Endometrium (tissue), 2 donors: ENCODE measurements at regions not wholly inside any gene's neighbourhood (a gene's known extent, or its start where the extent isn't known, plus 50 kb on each side); places are given as distances from the start of the nearest gene placed in this dataset.
"Not testable (repeated sequence)": the region's sequence is repeated elsewhere in the genome, so short reads cannot be mapped to it uniquely, and the experiment has no call there.

Experiments
- FAIRE-seq: peaks from 2 replicates; lab custom pipeline; 2012; peaks lifted over from hg19 to GRCh38; lab: Jason Lieb, UNC
- donor health status: control.
- donor health status: control.

DNA sequence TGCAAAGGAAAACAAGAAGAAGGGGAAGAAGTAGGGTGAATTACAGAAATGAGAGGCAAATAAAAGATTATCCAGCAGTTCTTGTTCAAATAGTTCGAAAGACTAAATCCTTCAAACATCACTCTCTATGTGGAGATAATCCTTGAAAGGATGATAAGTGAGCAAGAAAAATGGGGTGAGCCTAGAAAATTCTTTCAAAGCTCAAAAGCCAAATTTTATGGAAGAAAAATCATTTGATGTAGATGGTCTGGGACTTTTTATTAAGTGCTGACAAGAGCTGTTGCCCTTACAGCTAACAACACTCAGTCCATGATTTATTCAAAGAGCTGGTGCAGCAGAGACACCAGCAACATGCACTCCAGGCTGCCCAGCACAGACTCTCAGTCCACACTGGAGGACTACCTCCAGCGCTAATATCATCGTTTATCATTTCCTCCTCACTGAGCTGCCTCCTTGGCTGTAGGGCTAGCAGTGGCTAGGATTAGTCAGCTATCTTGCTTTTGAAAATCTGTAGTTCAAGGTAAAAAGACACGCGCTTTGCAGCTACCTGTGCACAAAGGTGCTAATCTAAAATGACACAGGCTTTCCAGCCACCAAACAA, 264.8 kb upstream of the KIF2A start:
- no peak for FAIRE-seq

DNA sequence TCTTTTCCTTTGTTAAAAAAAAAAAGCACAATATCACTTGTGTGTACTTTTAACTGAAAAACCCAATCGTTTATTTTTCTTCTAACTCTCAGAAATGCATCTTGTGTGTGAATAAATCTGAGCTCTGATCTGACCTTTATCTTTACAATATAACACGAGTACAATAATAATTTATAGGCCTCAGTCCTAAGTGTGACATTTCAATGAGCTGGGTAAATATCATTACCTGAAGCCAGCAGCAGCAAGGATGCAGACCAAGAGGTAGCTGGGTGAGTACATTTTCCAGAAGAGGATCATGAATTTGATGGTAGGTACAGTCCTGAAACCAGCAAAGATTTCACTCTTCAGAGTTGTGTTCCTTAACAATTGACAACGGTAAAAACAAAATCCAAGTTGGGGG, 264.0 kb upstream of the KIF2A start:
- FAIRE-seq = no peak

DNA sequence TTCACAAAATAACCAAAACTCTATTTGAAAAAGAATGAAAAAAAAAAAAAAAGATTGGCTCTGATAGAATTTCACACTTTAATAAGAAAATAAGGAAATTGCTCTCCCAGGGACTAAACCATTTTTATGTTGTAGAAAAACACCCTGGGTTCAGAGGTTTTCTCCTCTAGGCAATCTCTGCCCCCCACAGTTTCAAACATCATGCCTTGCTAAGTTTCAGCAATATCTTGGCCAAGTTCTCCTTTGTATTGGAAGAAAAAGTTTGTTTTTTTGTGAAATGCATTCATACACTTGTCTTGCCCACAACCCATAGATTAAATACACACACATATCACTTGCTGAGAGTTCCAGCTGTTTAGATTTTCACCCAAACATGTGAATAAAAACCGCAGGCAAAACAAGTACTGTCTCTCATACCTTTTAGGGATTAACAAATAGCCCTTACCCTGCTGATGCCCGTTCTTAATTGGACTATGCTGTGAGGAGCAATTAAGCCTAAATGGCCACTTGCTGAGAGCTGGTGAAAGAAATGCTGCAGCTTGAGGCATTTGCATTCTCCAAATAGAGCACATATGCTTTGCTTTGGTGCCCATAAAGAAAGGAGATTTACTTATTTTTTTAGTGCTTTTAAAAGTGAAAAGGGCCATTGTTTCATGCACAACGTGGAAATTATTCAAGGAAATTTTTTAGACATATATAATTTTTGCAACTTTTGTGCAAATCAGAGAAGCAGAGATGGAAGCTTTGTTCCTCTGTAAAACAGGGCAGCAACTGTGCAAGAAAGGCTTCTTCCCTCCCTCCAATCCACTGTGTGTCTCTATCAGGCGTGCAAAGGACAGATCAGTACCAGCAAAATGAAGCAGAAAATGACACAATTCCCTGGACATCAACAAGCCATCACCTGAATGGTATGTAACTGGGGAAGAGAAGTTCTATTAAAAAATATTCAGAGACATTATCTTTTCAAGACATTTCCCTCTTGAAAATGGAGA, 262.4 kb upstream of the KIF2A start:
- no peak for FAIRE-seq

DNA sequence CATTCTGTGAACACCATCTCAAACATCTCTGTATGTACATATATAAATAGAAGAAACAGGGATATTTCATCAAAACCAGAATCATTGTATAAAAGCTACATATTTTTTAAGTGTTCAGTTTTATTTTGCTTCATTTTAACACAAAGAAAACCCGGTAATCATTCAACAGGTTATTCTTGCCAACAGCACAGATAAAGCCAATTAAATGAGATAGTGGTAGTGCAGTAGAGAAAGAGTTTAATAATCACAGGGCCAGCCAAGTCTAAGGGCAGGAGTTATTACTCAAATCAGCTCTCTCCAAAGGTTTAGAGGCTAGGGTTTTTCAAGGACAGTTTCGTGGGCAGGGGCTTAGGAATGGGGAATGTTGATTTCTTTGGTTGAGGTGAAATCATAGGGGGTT, 261.0 kb upstream of the KIF2A start:
- FAIRE-seq = no peak

DNA sequence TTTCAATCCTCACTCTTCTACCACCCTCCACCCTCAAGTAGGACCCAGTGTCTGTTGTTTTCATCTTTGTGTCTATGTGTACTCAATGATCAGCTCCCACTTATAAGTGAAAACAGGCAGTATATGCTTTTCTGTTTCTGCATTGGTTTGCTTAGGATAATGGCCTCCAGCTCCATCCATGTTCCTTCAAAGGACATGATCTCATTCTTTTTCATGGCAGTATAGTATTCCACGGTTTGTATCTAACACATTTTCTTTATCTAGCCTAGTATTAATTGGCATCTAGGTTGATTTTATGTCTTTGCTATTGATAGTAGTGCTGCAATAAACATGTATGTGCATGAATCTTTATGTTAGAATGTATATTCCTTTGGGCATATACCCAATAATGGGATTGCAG, 259.8 kb upstream of the KIF2A start:
- FAIRE-seq = no peak

DNA sequence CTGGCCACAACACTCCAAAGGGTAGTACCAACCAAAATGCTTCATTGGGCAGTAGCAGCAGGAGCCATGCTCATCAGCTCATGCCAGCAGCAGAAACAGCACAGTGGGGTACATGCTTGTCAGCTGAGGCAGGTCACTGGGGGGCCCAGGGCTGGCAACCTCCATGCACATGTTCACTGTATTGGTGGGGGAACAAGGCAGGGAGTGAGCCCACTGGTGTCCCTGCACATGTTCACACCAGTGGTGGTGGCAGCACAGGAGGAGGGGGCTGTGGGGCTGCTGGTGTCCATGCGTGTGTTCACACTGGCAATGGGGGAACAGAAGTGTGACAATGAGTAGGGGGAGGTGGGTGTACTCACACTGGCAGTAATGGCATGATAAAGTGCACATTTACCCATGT, 254.3 kb upstream of the KIF2A start:
- no peak for FAIRE-seq

DNA sequence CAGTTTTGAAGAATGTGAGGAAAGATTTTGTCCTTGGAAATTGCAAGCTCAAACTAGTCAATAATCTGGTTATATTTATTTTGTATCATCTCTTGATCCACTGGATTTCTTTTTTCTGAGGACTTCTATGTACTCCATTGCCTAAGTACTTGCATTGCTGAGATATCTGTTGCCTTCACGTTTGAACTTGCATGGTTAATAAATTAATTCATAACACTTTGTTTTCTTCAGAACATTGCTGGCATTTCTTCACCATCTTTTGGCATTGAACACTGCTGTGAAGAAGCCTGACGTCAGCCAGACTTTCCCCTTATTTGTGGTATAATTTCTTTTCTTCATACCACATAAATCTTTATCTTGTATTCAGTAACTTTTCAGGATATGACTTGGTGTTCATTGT, 246.0 kb upstream of the KIF2A start:
- no peak for FAIRE-seq

DNA sequence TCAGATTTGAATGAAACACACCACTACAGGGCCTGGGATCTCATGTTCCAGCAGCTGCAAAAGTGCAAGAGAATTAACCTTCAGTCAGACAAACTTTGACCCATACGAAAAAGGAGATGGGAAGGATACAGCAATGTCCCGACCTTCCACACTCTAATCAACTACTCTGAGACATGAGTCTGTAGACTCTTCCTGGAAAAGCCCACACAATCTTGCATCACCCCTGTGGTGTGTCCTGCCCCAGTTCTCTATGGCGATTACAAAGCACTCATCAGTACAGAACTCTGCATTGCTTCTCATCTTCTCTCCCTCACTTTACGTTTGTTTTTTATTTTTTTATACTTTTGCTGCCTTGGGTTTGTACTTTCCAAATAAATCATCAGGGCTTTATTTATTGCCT, 241.0 kb upstream of the KIF2A start:
- no peak for FAIRE-seq

DNA sequence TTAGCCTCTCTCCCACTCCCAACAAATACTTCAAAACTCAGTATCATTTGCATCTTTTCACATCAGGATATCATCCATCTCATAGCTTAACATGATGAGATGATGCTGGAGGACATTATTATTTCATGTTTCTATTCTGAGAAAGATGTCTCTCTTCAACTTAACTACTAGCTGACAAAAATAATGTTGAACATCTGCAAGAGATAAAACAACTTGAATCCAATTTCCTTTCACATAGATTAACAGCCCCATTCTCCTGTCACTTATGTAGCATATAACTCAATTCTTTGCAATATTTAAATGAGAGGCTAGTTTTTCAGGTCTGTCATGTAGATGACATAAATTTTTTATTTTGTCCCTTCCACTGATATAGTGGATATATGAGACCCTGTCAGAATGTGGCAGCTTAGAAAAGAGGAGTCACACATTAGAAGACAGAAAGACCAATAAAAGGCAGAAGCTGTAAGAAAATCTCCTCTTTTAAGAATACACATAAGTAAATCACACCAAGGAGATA, 239.2 kb upstream of the KIF2A start:
- no peak for FAIRE-seq

DNA sequence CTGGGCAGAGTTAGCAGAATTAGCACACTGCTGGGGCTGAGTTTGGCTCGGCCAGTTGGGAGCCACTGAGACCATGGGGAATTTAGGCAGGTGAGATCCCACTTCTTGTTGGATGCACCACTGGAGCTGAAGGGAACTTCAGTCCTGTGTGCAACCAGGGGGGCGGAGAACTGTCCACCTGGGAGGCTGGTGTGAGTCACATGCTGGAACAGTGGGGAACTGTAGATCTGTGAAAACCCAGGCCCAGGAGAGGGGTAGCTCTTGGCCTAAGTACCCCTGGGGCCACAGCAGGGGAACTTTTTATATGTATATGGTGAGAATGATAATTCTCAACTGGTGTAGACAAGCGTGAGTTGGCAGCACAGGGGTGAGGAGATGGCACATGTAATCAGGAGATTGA, 237.5 kb upstream of the KIF2A start:
- FAIRE-seq = no peak

DNA sequence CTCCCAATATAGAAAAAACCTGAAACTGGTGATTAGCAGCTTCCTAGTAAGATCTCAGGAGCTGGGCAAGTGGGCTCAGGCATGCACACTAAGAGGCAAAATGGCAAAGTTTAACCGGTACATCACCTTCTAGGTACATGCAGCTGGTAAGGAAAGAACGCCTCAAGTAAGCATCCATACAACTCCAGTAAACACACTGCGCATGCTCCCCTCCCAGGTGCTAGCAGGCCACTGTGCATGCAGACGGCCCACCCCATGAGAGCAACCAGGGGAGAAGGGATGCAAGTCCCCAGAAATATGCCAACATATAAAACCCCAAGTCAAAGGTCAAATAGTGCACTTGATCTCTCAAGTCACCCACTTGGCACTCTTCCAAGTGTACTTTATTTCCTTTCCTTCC, 228.6 kb upstream of the KIF2A start:
- no peak for FAIRE-seq

DNA sequence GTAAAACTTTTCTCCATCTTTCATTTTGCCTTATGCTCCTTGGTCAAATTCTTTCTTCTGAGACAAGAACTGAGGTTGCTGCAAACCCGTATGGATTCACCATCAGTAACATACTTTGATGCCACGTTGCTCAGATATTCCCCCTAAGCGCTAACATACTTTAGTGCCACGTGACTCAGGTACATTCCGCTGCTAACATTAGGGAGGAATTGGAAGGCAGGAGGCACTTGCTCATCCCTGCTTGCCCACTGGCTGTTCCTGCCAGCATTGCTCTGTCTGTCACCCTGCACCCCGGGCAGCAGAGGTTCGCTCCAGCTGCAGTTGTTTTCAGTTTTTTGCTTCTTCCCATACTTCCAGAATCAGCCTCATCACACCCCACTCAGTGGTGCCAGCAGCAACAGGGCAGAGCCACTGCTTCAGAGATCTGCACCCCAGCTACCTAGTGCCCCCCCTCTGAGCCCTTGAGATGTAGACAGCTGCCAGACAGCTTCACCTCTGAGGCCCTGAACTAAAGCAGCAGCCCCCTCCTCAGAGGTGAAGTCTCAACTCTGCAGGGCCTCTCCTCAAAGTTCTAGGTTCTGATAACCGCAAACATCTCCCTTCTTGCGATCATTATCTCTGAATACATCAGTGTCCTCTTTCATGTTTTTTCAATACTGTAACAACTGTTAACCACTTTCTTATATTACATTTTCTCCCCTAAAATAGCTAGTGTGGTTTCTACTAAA, 228.0 kb upstream of the KIF2A start:
- no peak for FAIRE-seq

DNA sequence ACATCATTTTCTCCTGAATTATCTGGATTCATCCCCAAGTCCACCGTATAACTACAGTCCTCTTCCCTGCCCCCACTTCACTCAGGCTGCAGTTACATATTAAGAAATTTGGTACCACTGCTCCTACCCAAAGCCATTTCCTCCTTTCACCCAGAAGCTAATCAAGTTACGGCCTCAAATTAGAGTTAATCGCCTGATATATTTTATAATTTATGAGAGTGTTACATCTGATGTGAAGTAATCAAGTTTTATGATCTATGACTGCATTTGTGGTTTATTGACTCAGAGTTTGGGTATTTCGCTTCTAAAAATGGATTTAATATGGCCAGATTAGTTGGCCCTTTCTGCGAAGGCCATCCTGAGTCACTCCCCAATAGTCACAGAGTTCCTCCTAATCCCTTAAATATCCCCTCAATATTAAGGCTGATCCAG, 223.6 kb upstream of the KIF2A start:
- FAIRE-seq = no peak

DNA sequence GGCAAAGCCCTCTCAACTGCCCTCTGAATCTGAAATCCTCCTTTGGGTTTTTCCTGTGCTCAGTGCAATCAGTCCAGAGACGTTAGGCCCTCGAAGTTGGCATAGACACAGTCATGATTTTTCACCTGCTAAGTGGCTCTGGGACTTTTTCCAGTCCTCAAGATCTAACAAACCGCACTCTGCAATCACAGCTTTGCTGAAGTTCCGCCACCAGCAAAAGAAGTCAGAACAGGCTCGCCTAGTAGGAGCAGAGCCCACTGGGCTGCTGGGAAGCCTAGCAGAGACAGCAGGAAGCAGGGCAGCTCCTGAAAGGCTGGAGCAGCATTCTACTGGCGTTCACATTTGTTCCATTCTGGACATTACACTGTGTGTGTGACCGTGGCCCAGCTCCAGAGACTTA, 222.8 kb upstream of the KIF2A start:
- FAIRE-seq = no peak

DNA sequence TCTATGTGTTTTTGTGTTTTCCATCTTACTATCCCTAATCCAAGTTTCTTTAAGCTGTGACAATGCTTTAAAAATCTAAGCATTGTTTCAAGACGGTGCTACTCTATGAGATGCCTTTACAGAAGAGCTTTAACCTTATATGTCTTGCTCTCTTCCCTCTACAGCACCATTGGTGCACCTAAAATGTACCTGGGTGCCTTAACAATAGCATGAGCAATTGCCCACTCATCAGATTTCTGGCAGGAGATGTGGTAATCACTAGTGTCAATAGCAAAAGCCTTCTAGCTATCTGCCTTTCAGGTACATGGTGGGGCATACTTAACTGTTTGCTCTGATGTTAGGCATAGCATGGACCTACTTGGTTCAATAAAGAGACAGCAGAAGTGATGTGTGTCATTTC, 222.3 kb upstream of the KIF2A start:
- FAIRE-seq = no peak

DNA sequence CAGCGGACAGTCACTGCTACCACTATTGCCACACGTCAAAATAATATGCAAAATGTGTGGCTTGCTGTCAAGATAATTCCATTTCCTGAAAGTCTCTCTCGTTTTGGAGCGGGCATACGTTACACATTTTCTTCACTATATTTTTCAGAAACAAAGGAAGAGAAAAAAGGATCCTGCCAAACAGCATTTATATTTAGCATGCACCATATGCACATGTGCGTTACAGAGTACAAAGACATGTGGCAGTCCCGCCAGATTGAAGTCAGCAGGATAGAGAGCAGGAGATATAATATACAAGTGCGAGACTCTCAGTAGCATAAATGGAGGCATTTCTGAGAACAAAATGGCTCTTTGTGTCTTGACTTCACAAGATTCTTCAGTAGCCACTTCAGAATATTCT, 221.6 kb upstream of the KIF2A start:
- FAIRE-seq = no peak

DNA sequence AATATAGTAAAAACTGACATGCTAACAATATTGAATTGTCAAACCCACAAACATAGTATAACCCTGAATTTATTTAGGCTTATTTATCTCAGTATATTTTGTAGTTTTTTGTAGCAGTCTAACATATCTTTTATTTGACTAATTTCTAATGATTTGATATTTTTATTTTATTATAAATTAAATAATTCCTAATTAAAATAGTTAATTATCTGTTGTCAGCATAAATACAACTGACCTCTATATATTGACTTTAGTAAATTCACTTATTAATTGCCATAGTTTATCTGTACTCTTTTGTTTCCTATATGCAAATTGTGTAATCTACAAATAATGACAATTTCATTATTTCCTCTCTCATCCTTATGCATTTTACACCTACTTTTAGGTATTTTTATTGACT, 215.1 kb upstream of the KIF2A start:
- FAIRE-seq = no peak

DNA sequence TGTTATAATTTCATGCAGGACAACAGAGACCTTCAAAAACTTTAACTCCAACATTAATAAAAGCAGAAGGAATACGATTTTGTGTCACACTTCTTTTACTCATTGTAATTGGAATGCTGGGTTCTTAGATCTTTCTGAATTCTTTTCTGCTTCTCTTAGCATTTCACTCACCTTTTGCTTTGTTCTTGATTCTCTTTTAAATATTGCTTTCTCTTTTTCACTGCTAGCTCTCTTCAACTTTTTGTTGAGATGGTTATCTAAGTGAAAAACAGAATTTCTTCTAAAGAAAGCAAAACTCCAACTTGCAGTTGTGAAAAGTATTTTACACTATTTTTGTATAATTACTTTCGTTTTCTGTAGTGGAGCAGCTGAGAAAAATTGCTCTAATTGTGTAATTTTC, 212.6 kb upstream of the KIF2A start:
- FAIRE-seq = no peak

DNA sequence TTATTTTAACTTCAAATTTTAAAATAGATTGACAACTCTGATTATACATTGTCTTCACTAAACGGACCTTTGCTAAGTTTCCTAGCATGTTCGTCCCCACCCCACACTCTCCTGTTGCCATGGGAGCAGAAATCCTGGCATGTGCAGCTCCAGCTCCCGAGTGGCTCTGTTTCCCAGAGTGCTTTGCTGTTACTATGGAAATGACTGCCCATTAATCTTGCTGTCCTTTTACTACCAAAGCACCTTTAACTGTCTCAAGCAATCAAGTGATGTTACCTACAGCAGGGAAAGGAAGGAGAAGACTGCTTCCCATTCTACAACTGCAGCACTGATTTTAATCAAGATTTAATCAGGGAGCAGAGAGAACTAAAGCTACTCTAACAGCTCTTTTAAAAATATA, 212.0 kb upstream of the KIF2A start:
- no peak for FAIRE-seq

DNA sequence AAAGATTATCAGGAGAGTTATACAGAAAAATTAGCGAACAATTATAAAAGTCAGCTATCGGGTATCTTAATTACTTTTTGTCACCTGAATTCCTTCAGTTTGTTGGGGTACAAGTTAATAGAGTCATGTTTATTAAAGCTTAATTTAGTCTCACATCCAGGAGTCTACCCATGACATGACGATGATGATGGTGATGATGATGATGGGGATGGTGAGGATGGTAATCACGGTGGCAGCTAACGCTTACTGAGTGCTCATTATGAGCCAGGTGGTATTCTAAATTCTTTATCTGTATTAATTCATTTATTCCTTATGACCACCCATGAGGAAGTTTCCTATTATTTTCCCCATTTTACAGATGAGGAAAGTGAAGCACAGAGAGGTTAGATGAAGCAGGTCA, 208.6 kb upstream of the KIF2A start:
- FAIRE-seq = no peak

DNA sequence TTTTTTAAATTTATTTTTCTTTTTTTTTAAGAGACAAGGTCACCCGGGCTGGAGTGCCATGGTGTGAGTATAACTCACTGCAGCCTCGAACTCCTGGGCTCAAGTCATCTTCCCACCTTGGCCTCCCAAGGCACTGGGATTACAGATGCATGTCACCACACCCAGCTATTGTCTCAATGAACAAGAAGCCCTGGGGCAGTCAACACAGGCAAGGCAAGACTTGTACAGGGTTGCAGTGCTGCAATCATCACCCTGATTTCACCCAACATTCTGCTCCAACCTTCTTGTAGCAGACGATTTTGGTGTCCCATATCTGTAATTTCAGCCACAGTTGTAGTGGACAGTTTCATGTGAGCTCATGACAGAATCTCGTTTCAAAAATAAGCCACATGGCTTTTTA, 205.8 kb upstream of the KIF2A start:
- no peak for FAIRE-seq

DNA sequence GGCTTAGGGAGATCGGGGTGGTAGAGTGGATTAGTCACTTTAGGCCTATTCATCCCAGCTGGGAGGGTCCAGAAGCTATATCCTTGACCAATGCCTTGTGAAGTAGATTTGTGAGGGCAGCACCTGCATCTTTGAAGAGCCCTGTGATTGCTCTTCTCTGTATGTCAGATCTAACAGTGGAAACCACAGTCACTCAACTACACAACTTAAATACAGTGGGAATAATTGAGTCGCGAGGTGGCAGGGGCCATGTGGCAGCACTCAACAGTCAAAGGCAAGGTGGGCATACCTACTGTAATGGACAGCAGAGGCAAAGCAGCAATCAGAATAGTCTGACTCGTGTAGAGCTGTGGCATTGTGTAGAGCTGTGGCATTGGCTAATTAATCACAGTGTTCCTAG, 202.1 kb upstream of the KIF2A start:
- not testable (repeated sequence) for FAIRE-seq

DNA sequence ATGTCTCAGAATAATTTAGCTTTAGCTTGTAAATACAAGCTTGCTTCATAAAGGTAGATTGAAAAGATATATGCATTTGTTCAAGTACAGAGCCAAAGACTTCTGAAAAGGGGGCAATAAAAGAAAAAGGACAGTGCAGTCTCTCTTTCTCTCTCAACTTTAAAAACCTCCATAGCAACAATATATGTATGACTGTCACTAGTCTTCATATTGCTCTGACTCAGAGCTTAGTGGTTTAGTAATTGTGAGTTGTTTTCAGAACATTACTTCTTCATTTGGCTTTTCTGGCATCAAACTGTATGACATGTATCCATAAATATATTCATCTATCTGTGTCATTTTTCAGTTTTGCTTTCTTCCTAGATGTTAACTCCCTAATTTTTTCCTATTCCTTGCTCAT, 194.6 kb upstream of the KIF2A start:
- no peak for FAIRE-seq
